Effector CD4-positive, alpha-beta T cell (primary cell): ENCODE measurements at regions not wholly inside any gene's neighbourhood (a gene's known extent, or its start where the extent isn't known, plus 50 kb on each side); places are given as distances from the start of the nearest gene placed in this dataset.

Source experiments
- DNase-seq: peaks from one replicate; pipeline ENCODE4 v3.0.0-alpha.2; 2020

- no peak for DNase-seq
Observed at GRCh38 chr11:122343210-122343609, 227.2 kb upstream of the BLID start.

- DNase-seq: no peak
Observed at GRCh38 chr11:122342089-122342744, 226.2 kb upstream of the BLID start.

- DNase-seq: no peak
Observed at GRCh38 chr11:122341477-122341876, 225.5 kb upstream of the BLID start.

GRCh38 chr11:122340607-122341290 lies 224.7 kb upstream of the BLID start:
- no peak for DNase-seq

GRCh38 chr11:122339436-122340060 lies 223.5 kb upstream of the BLID start:
- no peak for DNase-seq

GRCh38 chr11:122337704-122338103 lies 221.7 kb upstream of the BLID start:
- no peak for DNase-seq

- no peak for DNase-seq
Observed at GRCh38 chr11:122337241-122337640, 221.2 kb upstream of the BLID start.

- DNase-seq: no peak
Observed at GRCh38 chr11:122336706-122337105, 220.7 kb upstream of the BLID start.

GRCh38 chr11:122334546-122335339 lies 218.7 kb upstream of the BLID start:
- no peak for DNase-seq

GRCh38 chr11:122333467-122333866 lies 217.5 kb upstream of the BLID start:
- no peak for DNase-seq

- DNase-seq: no peak
Observed at GRCh38 chr11:122331079-122331478, 215.1 kb upstream of the BLID start.

GRCh38 chr11:122330279-122330965 lies 214.4 kb upstream of the BLID start:
- no peak for DNase-seq

- DNase-seq: no peak
Observed at GRCh38 chr11:122327528-122327927, 211.5 kb upstream of the BLID start.

GRCh38 chr11:122323754-122324421 lies 207.9 kb upstream of the BLID start:
- no peak for DNase-seq

- DNase-seq: no peak
Observed at GRCh38 chr11:122322329-122322728, 206.3 kb upstream of the BLID start.

GRCh38 chr11:122320671-122321070 lies 204.7 kb upstream of the BLID start:
- no peak for DNase-seq

GRCh38 chr11:122319691-122320620 lies 203.9 kb upstream of the BLID start:
- no peak for DNase-seq

GRCh38 chr11:122319085-122319484 lies 203.1 kb upstream of the BLID start:
- no peak for DNase-seq

- no peak for DNase-seq
Observed at GRCh38 chr11:122317305-122317704, 201.3 kb upstream of the BLID start.

GRCh38 chr11:122313581-122313980 lies 197.6 kb upstream of the BLID start:
- no peak for DNase-seq

GRCh38 chr11:122311216-122311755 lies 195.3 kb upstream of the BLID start:
- DNase-seq: no peak
